GM23338 (cell line): ENCODE measurements at regions not wholly inside any gene's neighbourhood (a gene's known extent, or its start where the extent isn't known, plus 50 kb on each side); places are given as distances from the start of the nearest gene placed in this dataset.

Source experiments
- POLR2AphosphoS5 ChIP-seq: IDR thresholded peaks from 2 replicates; pipeline ENCODE4 v1.6.1; 2016; ENCODE audit warnings: antibody characterized with exemption, low read depth
- TF ChIP-seq, protein P1 (sequence below), 2 experiments: fragments of 200-600 bp in 1 of 2; sonication (generic) in 1 of 2; conservative IDR thresholded peaks; 2 replicates each; pipeline versions ENCODE4 v1.5.1 to v1.6.1; 2016 to 2017; ENCODE audit warnings: antibody characterized with exemption in 2 of 2, low read depth in 2 of 2, mild to moderate bottlenecking in 2 of 2, moderate library complexity in 1 of 2
- TF ChIP-seq, protein P2 (sequence below): IDR thresholded peaks from one replicate; pipeline ENCODE4 v1.6.1; 2018; ENCODE audit warnings: antibody characterized with exemption; ENCODE audit not compliant: unreplicated experiment

DNA sequence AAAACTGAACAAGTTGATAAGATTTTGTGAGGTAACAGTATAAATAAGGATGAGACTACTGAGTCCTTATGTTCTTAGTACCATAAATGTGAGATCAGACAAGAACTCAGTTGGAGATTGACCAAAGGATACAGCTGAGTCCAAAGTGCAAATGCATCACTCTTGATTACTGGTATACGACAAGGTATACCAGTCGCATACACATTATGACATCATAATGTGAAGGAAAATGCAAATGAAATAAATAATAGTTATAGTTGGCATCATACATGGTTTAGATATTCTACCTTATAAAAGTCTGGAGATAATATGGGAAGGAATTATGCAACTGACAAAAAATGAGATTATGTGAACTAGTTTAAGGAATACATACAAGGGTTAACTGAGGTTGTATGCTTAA lies 476.3 kb upstream of the STXBP6 start:
- TF ChIP-seq, protein P1, sequence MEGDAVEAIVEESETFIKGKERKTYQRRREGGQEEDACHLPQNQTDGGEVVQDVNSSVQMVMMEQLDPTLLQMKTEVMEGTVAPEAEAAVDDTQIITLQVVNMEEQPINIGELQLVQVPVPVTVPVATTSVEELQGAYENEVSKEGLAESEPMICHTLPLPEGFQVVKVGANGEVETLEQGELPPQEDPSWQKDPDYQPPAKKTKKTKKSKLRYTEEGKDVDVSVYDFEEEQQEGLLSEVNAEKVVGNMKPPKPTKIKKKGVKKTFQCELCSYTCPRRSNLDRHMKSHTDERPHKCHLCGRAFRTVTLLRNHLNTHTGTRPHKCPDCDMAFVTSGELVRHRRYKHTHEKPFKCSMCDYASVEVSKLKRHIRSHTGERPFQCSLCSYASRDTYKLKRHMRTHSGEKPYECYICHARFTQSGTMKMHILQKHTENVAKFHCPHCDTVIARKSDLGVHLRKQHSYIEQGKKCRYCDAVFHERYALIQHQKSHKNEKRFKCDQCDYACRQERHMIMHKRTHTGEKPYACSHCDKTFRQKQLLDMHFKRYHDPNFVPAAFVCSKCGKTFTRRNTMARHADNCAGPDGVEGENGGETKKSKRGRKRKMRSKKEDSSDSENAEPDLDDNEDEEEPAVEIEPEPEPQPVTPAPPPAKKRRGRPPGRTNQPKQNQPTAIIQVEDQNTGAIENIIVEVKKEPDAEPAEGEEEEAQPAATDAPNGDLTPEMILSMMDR (conservative IDR thresholded peaks at IDR 0.05; ENCODE audit: low read depth in 2 of 2) = no peak
- TF ChIP-seq, protein P2, sequence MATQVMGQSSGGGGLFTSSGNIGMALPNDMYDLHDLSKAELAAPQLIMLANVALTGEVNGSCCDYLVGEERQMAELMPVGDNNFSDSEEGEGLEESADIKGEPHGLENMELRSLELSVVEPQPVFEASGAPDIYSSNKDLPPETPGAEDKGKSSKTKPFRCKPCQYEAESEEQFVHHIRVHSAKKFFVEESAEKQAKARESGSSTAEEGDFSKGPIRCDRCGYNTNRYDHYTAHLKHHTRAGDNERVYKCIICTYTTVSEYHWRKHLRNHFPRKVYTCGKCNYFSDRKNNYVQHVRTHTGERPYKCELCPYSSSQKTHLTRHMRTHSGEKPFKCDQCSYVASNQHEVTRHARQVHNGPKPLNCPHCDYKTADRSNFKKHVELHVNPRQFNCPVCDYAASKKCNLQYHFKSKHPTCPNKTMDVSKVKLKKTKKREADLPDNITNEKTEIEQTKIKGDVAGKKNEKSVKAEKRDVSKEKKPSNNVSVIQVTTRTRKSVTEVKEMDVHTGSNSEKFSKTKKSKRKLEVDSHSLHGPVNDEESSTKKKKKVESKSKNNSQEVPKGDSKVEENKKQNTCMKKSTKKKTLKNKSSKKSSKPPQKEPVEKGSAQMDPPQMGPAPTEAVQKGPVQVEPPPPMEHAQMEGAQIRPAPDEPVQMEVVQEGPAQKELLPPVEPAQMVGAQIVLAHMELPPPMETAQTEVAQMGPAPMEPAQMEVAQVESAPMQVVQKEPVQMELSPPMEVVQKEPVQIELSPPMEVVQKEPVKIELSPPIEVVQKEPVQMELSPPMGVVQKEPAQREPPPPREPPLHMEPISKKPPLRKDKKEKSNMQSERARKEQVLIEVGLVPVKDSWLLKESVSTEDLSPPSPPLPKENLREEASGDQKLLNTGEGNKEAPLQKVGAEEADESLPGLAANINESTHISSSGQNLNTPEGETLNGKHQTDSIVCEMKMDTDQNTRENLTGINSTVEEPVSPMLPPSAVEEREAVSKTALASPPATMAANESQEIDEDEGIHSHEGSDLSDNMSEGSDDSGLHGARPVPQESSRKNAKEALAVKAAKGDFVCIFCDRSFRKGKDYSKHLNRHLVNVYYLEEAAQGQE = no peak
- TF ChIP-seq POLR2AphosphoS5 = no peak
